DOHH2 (cell line): ENCODE measurements at regions not wholly inside any gene's neighbourhood (a gene's known extent, or its start where the extent isn't known, plus 50 kb on each side); places are given as distances from the start of the nearest gene placed in this dataset.

Experiments
- CTCF ChIP-seq: fragments of 200-600 bp; sonication (generic); IDR thresholded peaks from one replicate; pipeline ENCODE4 v1.5.1; 2014; ENCODE audit warnings: antibody characterized with exemption, mild to moderate bottlenecking, low read depth, low read length; ENCODE audit not compliant: poor library complexity, severe bottlenecking
- EZH2phosphoT487 ChIP-seq: fragments of 200-600 bp; sonication (generic); IDR thresholded peaks from 2 replicates; pipeline ENCODE4 v1.6.1; 2017; ENCODE audit warnings: borderline replicate concordance, mild to moderate bottlenecking, antibody characterized with exemption, low read length, moderate library complexity, mixed read lengths

DNA sequence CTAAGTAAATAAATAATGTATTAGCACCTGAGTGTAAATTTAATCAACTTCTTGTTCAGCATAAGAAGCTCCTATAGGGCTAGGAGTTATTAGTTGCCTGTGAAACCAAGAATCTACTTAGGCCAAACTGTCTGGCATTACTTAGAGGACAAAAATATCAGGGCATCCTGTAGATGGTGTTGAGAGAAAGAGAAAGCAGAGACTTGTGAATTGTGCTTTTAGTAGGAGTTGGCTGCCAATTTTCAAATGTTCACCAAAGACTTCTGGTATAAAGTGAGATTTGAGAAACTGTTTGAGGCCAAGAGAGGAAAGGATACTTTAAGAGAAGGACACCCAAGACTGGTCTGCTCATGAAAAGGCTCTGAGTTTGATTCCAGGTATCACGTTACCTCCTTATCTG is 315.5 kb upstream of the DEPDC1 start:
- no peak for TF ChIP-seq EZH2phosphoT487
- no peak for TF ChIP-seq CTCF
